ENCODE measurements at regions not wholly inside any gene's neighbourhood (a gene's known extent, or its start where the extent isn't known, plus 50 kb on each side); places are given as distances from the start of the nearest gene placed in this dataset.

DNA sequence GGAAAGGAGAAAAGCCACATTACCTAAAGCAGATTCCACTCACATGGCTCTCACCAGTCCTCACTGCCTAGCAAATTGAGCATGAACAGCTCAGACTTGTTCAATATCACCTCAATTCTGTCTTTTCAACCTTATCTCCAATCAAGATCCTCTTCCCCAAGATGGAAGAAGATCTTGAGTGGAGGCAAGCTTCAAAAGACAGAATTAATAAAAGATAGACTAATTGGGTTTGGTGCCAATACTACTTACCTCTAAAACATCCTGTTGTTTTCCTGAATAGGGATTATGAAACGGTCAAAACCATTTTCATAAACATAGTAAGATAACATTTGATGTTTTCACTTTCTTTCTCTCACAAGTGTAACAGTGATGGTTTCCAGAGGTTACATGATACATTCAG lies 349.2 kb upstream of the PLD5 start:
- TF ChIP-seq, protein P1, sequence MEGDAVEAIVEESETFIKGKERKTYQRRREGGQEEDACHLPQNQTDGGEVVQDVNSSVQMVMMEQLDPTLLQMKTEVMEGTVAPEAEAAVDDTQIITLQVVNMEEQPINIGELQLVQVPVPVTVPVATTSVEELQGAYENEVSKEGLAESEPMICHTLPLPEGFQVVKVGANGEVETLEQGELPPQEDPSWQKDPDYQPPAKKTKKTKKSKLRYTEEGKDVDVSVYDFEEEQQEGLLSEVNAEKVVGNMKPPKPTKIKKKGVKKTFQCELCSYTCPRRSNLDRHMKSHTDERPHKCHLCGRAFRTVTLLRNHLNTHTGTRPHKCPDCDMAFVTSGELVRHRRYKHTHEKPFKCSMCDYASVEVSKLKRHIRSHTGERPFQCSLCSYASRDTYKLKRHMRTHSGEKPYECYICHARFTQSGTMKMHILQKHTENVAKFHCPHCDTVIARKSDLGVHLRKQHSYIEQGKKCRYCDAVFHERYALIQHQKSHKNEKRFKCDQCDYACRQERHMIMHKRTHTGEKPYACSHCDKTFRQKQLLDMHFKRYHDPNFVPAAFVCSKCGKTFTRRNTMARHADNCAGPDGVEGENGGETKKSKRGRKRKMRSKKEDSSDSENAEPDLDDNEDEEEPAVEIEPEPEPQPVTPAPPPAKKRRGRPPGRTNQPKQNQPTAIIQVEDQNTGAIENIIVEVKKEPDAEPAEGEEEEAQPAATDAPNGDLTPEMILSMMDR (IDR thresholded peaks at IDR 0.05), result no peak
- TF ChIP-seq POLR2A (IDR thresholded peaks at IDR 0.05), result no peak
